GM21528 (cell line): ENCODE measurements at regions not wholly inside any gene's neighbourhood (a gene's known extent, or its start where the extent isn't known, plus 50 kb on each side); places are given as distances from the start of the nearest gene placed in this dataset.
"Not testable (repeated sequence)": the region's sequence is repeated elsewhere in the genome, so short reads cannot be mapped to it uniquely, and the experiment has no call there.

ENCODE experiments used
- ATAC-seq: cut with Tn5 transposase; IDR thresholded peaks from one replicate; pipeline ENCODE4 v1.9.1; 2021; ENCODE audit warnings: mild to moderate bottlenecking, moderate library complexity; ENCODE audit not compliant: unreplicated experiment, low FRiP score

DNA sequence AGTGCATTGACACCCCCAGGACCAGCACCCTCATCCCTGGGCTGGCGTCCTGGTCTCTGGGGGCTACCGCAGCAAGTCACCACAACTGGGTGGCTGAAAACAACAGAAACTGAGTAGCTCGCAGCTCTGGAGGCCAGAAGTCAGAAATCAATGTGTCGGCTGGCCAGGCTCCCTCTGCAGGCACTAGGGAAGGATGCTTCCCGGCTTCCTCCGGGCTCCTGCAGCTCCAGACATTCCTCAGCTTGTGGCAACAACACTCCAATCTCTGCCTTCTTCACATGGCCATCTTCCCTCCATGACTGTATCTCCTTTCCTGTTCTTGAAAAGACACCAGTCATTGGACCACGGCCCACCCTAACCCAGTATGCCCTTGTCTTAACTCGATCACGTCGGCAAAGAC, 224.2 kb downstream of the NPHP4 start:
- no peak for ATAC-seq

DNA sequence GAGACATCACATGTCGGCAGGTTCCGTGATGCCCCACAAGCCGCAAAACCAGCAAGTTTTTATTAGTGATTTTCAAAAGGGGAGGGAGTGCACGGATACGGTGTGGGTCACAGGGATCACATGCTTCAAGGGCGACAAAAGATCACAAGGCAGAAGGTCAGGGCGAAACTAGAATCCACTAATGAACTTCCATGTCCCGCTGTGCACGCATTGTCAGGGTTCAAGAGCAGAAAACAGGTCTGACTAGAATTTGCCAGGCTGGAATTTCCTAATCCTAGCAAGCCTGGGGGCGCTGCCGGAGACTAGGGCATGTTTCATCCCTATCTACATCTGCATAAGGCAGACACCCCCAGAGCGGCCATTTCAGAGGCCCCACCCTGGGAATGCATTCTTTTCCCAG, 225.2 kb downstream of the NPHP4 start:
- ATAC-seq: not testable (repeated sequence)

DNA sequence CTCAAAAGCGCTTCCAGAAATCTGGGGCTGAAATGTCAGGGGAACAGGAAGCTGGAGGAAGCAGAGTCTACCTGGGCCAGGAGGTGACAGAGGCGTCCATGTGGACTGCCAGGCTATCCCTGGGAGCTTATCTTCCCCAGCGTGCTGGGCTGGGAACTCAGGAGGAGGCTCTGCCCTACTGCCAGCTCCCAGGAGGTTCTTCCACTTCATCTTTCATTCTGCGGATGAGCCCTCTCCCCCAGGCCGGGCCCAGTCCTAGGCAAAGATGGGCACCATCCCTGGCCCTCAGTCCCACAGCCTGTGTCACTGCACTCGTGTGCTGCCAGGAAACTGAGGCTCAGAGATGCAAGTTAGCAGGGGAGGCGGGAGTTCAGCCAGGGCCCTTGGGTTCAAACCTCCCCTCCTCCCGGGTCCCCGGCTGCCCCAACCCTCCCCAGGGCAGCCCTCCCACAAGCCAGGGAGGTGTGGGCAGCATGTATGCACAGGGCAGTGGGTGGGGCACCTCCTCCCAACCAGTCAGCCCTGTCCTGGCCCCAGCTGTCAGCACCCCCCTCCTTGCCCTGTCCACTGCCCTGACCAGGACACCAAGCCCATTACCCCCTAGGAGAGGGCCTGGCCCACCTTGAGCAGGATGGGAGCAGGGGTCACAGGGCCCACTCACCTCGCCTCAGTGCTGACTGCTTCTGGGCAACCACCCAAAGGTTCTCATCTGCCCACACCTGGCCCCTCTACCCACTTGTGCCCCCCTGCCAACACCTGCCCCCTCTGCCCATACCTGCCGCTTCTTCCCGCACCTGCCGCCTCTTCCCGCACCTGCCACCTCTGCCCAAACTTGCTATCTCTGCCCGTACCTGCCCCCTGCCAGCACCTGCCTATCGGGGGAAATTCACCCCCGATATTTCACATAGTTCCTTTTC, 226.0 kb downstream of the NPHP4 start:
- no peak for ATAC-seq

DNA sequence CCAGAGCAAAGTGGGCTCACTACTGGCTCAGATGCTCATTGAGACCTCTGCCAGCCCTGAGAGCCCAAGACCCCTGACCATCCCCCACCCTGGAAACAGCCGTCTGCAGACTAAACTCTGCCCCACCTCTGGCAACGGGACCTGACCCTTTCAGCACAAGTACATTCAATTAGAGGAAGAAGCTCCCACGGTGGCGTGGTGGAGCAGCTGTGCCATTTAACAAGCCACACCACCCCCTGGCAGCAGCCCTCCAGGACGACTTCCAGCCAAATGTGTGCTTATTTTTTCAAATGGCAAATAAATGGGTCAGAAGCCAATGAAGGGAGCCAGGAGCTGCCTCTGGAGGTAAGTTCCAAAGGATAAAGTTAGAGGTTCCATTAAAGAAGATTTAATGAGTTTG, 226.7 kb downstream of the NPHP4 start:
- no peak for ATAC-seq

DNA sequence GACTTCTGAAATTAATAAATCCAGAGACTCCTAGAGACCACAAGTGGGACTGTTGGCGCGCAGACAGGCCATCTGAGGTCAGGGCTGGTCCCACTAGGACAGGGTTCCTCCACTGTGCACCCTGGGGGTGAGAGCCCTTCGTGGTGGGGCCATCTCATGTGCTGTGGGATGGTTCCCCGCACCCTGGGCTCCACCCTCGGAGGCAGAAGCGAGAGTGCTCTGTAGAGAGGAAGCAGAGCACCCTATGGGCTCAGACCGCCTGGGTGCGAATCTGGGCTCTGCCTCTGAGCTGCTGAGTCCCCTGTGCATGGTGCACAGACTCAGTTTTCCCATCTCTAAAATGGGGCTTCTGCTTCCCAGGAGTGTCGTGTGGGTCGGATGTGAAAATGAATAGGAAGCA, 227.3 kb downstream of the NPHP4 start:
- no peak for ATAC-seq

DNA sequence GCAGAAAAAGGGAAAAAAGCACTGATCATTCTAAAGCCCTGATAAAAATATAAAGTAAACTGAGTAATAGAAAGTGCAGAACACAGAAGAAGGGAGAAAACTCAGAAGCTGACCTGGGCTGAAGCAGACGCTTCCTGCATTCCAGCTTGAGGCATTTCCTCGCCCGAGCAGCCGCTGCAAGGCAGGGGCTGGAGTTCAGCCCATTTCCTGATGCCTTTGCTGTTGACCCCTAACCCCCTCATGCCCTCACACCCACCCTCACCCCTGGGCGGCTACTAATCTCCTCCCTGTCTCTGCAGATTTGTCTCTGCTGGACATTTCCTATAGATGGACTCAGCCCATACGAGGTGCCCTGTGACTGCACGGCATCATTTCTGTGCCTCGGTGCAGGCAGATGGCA, 227.8 kb downstream of the NPHP4 start:
- no peak for ATAC-seq

GRCh38 chr1:5763696-5764370, 228.4 kb downstream of the NPHP4 start:
- ATAC-seq: no peak

GRCh38 chr1:5758859-5759578, 233.2 kb downstream of the NPHP4 start:
- no peak for ATAC-seq

GRCh38 chr1:5758000-5758858, 234.0 kb downstream of the NPHP4 start:
- no peak for ATAC-seq

- ATAC-seq: no peak
Observed at GRCh38 chr1:5757187-5757805, 234.9 kb downstream of the NPHP4 start.

DNA sequence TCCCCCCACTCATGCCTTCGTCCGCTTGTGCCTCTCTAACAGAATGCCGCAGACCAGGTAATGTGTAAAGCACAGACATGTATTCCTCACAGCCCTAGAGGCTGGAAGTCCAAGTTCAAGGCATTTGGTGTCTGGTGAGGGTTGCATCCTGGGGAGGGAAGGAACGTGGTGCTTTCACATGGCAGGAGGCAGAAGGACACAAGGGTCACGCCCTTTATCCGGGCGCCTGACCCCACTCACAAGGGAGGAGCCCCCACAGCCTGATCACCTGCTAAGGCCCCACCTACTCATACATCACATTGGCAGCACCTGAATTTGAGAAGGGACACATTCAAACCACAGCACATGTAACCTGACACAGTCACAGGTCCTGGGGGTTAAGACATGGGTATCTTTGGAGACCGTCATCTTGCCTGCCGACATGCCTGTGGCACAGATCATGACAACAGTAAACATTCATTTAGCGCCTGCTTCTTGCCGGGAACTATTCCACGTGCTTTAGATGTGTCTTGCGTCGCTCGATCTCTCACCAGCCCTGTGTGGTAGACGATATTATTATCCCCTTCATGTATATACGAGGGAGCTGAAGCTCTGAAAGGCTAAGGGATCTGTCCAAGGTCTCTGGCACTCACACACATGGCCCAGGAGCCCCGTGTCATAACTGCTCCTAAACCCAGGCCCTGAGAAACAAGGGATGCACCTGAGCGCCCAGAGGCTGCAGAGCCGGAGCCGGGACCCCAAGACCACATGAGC, 235.6 kb downstream of the NPHP4 start:
- ATAC-seq: no peak

DNA sequence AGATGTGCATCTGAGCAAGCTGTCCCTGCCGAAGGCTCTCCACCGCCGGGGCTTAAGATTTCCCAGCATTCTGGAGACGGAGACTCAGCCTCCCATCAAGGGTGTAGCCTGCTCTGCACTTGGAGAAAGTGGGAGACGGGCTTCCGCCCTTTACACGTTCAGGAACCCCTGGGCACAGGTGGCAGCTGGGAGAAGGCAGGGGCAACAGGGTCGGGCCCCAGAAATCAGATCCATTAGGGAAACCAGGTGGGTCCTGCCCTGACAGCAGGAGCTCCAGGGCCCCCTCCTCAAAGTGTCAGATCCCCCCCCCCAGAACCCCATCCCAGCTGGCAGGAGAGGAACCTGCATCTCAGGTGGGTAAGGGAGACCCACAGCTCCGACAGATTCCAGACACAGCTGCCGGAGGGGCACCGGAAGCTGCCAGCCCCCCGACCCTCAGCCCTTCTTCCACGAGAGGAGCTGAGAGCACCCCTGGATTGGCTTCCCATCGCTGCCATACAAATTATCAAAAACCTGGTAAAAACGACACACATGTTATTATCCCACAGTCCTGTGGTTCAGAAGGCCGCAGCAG, 236.6 kb downstream of the NPHP4 start:
- no peak for ATAC-seq

GRCh38 chr1:5754817-5755551, 237.2 kb downstream of the NPHP4 start:
- ATAC-seq: no peak

GRCh38 chr1:5753549-5754421, 238.4 kb downstream of the NPHP4 start:
- ATAC-seq: no peak

DNA sequence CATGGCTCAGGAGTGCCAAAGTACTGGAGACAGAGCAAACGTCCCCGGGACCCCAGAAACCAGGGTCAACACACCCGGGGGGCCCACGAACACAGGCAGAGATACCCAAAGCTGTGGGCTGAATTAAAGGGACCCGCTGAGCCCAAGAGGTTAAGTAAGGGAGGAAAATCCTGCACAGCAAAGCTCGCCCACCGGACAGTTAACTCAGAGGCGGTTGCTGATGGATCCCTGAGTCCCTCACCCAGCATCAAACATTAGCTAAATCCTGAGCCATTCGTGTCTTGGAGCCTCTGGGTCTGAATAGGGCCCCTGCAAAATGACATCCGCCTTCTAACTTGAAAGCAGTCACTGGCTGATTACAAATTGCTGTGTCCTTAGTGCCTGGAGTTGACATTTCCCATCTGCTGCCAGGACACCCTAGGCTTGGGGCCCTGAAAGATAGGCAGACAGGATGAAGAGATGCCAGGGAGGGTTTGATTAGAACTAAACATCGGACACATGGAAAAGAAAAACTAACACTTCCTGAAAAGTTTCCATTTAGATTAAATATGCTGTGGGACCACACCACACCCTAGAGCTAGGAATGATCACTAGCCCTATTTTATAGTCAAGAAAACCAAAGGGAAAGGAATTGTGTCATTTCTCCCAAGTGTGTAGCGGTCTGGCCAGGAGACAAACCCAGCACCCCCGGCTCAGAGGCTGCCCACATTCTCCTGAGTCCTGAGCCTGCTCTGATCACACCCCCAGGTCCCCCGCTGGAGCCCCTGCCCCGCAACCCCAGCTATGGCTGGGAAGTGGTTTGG, 239.3 kb downstream of the NPHP4 start:
- ATAC-seq: no peak
